ENCODE measurements at regions not wholly inside any gene's neighbourhood (a gene's known extent, or its start where the extent isn't known, plus 50 kb on each side); places are given as distances from the start of the nearest gene placed in this dataset.

DNA sequence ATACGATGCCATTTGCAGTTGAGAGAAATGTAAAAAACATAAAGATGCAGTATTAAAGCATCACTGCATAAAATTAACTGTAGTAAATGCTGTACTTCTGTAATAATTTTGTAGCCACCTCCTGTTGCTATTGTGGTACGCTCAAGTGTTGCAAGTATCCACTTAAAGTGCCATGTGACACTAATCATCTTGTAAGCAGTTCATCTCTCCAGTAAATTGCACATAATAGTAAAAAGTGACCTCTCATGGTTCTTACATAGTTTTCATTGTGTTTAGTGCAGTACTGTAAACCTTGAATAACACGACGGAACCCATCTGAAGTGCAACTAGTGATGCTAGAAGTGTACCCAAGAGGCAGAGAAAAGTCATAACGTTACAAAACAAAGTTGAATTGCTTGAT lies 190.1 kb upstream of the VGLL2 start:
- Histone ChIP-seq H3K27me3 (no peaks in the 10 kb centered on the region), H3K9me3 (no peaks in the 10 kb centered on the region), H3K4me1 (no peaks in the 10 kb centered on the region), H3K27ac (no peak overlapping the region), H3K36me3 (no peaks in the 10 kb centered on the region), H3K4me3 (no peak overlapping the region)
- no peak for FAIRE-seq
- ATAC-seq = no peak
- no peak for DNase-seq
- intact Hi-C loops (cut with DNase I) = no loop called here
- WGBS, 2 donors = 43 to 48% methylated on average over 5 of the region's 5 CpGs
- TF ChIP-seq, protein P1, sequence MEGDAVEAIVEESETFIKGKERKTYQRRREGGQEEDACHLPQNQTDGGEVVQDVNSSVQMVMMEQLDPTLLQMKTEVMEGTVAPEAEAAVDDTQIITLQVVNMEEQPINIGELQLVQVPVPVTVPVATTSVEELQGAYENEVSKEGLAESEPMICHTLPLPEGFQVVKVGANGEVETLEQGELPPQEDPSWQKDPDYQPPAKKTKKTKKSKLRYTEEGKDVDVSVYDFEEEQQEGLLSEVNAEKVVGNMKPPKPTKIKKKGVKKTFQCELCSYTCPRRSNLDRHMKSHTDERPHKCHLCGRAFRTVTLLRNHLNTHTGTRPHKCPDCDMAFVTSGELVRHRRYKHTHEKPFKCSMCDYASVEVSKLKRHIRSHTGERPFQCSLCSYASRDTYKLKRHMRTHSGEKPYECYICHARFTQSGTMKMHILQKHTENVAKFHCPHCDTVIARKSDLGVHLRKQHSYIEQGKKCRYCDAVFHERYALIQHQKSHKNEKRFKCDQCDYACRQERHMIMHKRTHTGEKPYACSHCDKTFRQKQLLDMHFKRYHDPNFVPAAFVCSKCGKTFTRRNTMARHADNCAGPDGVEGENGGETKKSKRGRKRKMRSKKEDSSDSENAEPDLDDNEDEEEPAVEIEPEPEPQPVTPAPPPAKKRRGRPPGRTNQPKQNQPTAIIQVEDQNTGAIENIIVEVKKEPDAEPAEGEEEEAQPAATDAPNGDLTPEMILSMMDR (IDR thresholded peaks at IDR 0.05) = no peak

DNA sequence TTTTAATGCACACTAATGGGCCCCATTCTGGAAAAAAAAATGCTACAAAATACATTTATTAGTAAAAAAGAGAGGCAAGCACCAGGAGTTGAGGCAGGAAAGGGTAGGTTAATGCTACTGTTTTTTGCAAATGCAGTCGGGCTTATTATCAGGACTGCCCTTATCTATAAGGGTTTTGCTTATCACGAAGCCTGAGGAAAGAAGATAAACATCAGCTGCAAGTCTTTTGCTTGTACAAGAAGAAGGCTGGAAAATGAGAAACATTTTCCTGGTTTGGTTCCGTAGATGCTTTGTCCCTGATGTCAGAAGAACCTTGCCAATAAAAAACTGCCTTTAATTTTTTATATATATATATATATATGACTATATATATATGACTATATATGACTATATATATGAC lies 189.3 kb upstream of the VGLL2 start:
- Histone ChIP-seq H3K4me1 (no peaks in the 10 kb centered on the region), H3K36me3 (no peaks in the 10 kb centered on the region), H3K27me3 (no peaks in the 10 kb centered on the region), H3K27ac (no peak overlapping the region), H3K9me3 (no peaks in the 10 kb centered on the region), H3K4me3 (no peak overlapping the region)
- no peak for FAIRE-seq
- no peak for ATAC-seq
- TF ChIP-seq, protein P1 (IDR thresholded peaks at IDR 0.05) = no peak
- WGBS, 2 donors = 5 to 8% methylated on average over 3 of the region's 3 CpGs
- intact Hi-C loops (cut with DNase I) = no loop called here
- no peak for DNase-seq

GRCh38 chr6:117077300-117077699 lies 188.1 kb upstream of the VGLL2 start:
- FAIRE-seq = no peak
- intact Hi-C loops (cut with DNase I) = no loop called here
- Histone ChIP-seq H3K4me3 (no peak overlapping the region), H3K4me1 (no peaks in the 10 kb centered on the region), H3K36me3 (no peaks in the 10 kb centered on the region), H3K9me3 (no peaks in the 10 kb centered on the region), H3K27ac (no peak overlapping the region), H3K27me3 (no peaks in the 10 kb centered on the region)
- ATAC-seq = no peak
- TF ChIP-seq, protein P1 (IDR thresholded peaks at IDR 0.05) = no peak
- no peak for DNase-seq
- WGBS, 2 donors = 48 to 81% methylated on average over 4 of the region's 4 CpGs

DNA sequence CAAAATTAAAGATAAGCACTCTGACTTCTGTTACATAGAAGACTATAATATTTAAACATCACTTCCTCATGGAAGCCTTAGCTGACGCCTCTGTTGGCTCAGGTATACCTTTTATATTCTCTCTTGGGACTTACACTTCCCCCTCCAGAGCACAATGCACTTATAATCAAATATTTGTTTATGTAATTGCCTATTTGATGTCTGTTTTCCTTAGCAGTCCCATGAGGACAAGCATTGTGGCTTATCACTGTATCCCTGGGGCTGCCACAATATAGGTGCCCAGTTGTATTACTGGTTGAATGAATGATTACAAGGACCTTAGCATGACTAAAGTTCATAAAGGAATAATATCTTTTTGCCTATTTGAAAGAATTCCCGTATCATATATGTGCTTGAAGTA lies 186.7 kb upstream of the VGLL2 start:
- WGBS, 2 donors = 12 to 26% methylated on average over 2 of the region's 2 CpGs
- ATAC-seq (no peak), DNase-seq (no peak), FAIRE-seq (no peak)
- Histone ChIP-seq H3K9me3 (no peaks in the 10 kb centered on the region), H3K4me1 (no peaks in the 10 kb centered on the region), H3K4me3 (no peak overlapping the region), H3K36me3 (no peaks in the 10 kb centered on the region), H3K27me3 (no peaks in the 10 kb centered on the region), H3K27ac (no peak overlapping the region)
- intact Hi-C loops (cut with DNase I) = no loop called here
- TF ChIP-seq, protein P1 (IDR thresholded peaks at IDR 0.05) = no peak

- H3K9me3 ChIP-seq = no peaks in the 10 kb centered on the region
- H3K4me1 ChIP-seq = no peaks in the 10 kb centered on the region
- no peak for ATAC-seq
- 46 to 52% methylated on average over 2 of the region's 2 CpGs for WGBS, 2 donors
- no peak overlapping the region for H3K27ac ChIP-seq
- no peak for FAIRE-seq
- H3K36me3 ChIP-seq = no peaks in the 10 kb centered on the region
- no peak for DNase-seq
- no peaks in the 10 kb centered on the region for H3K27me3 ChIP-seq
- intact Hi-C loops (cut with DNase I) = no loop called here
- H3K4me3 ChIP-seq = no peak overlapping the region
- TF ChIP-seq, protein P1 (IDR thresholded peaks at IDR 0.05) = no peak
Observed at GRCh38 chr6:117079951-117080350, 185.4 kb upstream of the VGLL2 start.
